Immature natural killer cell (primary cell): ENCODE measurements at regions not wholly inside any gene's neighbourhood (a gene's known extent, or its start where the extent isn't known, plus 50 kb on each side); places are given as distances from the start of the nearest gene placed in this dataset.

Experiments used
- DNase-seq, 3 donors: peaks; one replicate each; pipeline ENCODE4 v3.0.0; 2022; ENCODE audit warnings: mixed read lengths in 1 of 3
- H3K27ac Mint-ChIP-seq, 6 donors: one replicate each; pipeline ENCODE4 v1.8.0; 2020; ENCODE audit warnings: mixed read lengths in 6 of 6, mild to moderate bottlenecking in 5 of 6, inconsistent platforms in 4 of 6, moderate library complexity in 3 of 6
- H3K27me3 Mint-ChIP-seq, 3 donors: one replicate each; pipeline ENCODE4 v1.8.0; 2020 to 2021; ENCODE audit warnings: low read depth in 3 of 3, mild to moderate bottlenecking in 3 of 3, mixed read lengths in 3 of 3, moderate library complexity in 3 of 3, inconsistent platforms in 1 of 3
- H3K36me3 Mint-ChIP-seq, 3 donors: one replicate each; pipeline ENCODE4 v1.8.0; 2020; ENCODE audit warnings: mixed read lengths in 3 of 3, inconsistent platforms in 2 of 3, mild to moderate bottlenecking in 2 of 3
- H3K4me1 Mint-ChIP-seq, 2 donors: one replicate each; pipeline ENCODE4 v1.8.0; 2020; ENCODE audit warnings: inconsistent platforms in 2 of 2, mild to moderate bottlenecking in 2 of 2, mixed read lengths in 2 of 2, moderate library complexity in 1 of 2
- H3K4me3 Mint-ChIP-seq, 5 donors: one replicate each; pipeline ENCODE4 v1.8.0; 2020; ENCODE audit warnings: mild to moderate bottlenecking in 5 of 5, mixed read lengths in 5 of 5, inconsistent platforms in 3 of 5, moderate library complexity in 3 of 5
- H3K9me3 Mint-ChIP-seq, 6 donors: one replicate each; pipeline ENCODE4 v1.8.0; 2020; ENCODE audit warnings: mild to moderate bottlenecking in 6 of 6, mixed read lengths in 6 of 6, inconsistent platforms in 4 of 6, moderate library complexity in 3 of 6

DNA sequence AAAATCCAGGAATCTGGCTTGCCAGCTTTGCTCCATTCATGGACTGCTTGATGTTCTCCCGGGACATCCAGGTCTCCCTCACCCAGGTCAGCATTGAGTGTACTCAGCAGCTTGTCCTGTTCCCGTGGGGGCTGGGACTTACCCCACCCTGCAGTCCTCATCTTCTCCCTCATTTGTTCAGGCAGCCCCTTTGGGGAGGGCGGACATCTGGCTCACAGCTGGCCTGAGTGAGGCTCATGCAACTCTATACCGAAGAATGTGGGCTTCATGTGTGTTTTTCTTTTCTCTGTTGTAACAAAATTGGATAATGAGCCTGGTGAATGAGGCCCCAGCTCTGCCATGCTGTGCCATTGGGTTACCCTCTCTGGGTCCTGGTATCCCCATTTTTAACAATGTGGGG lies 227.7 kb upstream of the TENM4 start:
- H3K9me3 Mint-ChIP-seq, result peaks cover 0 to 21% (median 8%) of the 10 kb centered on the region in 6 donors
- no peaks in the 10 kb centered on the region for H3K36me3 Mint-ChIP-seq
- H3K4me3 Mint-ChIP-seq, result no peak overlapping the region
- H3K27me3 Mint-ChIP-seq, result peaks cover 0 to 2% (median 0%) of the 10 kb centered on the region in 3 donors
- no peak for DNase-seq
- no peaks in the 10 kb centered on the region for H3K4me1 Mint-ChIP-seq
- no peak overlapping the region for H3K27ac Mint-ChIP-seq

DNA sequence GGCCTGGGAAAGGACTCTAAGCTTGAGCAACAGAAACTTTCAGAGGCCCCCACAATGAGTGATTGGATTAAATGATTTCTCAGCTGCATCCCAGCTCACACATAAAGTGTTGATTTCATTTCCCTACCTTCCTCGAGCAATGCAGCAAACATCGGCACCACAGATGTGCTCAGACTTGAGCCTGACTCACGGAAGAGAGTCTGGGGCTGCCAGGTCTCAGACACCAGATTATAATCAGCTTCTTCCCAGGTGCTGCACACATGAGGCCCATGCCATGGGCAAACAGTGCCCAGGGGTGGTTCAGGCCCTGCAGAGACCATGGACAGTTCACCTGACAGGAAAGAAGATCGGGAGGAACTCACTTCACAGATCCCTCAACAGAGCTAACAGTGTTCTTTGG lies 226.6 kb upstream of the TENM4 start:
- peaks cover 0 to 2% (median 0%) of the 10 kb centered on the region in 3 donors for H3K27me3 Mint-ChIP-seq
- H3K4me1 Mint-ChIP-seq, result no peaks in the 10 kb centered on the region
- DNase-seq, result no peak
- no peak overlapping the region for H3K27ac Mint-ChIP-seq
- no peak overlapping the region for H3K4me3 Mint-ChIP-seq
- H3K9me3 Mint-ChIP-seq, result peaks cover 2 to 21% (median 6%) of the 10 kb centered on the region in 6 donors
- H3K36me3 Mint-ChIP-seq, result no peaks in the 10 kb centered on the region

- Mint-ChIP-seq H3K27me3 (no peaks in the 10 kb centered on the region), H3K36me3 (no peaks in the 10 kb centered on the region), H3K9me3 (peaks cover 0 to 16% (median 5%) of the 10 kb centered on the region in 6 donors), H3K4me1 (no peaks in the 10 kb centered on the region), H3K4me3 (no peak overlapping the region), H3K27ac (no peak overlapping the region)
- no peak for DNase-seq
Measured at GRCh38 chr11:79663017-79663416, 222.2 kb upstream of the TENM4 start.

- no peaks in the 10 kb centered on the region for H3K27me3 Mint-ChIP-seq
- no peak overlapping the region for H3K27ac Mint-ChIP-seq
- no peaks in the 10 kb centered on the region for H3K36me3 Mint-ChIP-seq
- DNase-seq, result no peak
- no peaks in the 10 kb centered on the region for H3K4me1 Mint-ChIP-seq
- peaks cover 0 to 18% (median 3%) of the 10 kb centered on the region in 6 donors for H3K9me3 Mint-ChIP-seq
- H3K4me3 Mint-ChIP-seq, result no peak overlapping the region
Measured at GRCh38 chr11:79661373-79661772, 220.5 kb upstream of the TENM4 start.

GRCh38 chr11:79648766-79649520 lies 208.1 kb upstream of the TENM4 start:
- Mint-ChIP-seq H3K27me3 (peaks cover 0 to 5% (median 3%) of the 10 kb centered on the region in 3 donors), H3K4me1 (no peaks in the 10 kb centered on the region), H3K4me3 (no peak overlapping the region), H3K27ac (no peak overlapping the region), H3K9me3 (peaks cover 4 to 22% (median 8%) of the 10 kb centered on the region in 6 donors), H3K36me3 (no peaks in the 10 kb centered on the region)
- no peak for DNase-seq

GRCh38 chr11:79637219-79637618 lies 196.4 kb upstream of the TENM4 start:
- H3K4me3 Mint-ChIP-seq, result no peak overlapping the region
- no peak overlapping the region for H3K27ac Mint-ChIP-seq
- H3K36me3 Mint-ChIP-seq, result no peaks in the 10 kb centered on the region
- no peak for DNase-seq
- H3K4me1 Mint-ChIP-seq, result no peaks in the 10 kb centered on the region
- peaks cover 0 to 2% (median 2%) of the 10 kb centered on the region in 3 donors for H3K27me3 Mint-ChIP-seq
- H3K9me3 Mint-ChIP-seq, result peaks cover 0 to 38% (median 8%) of the 10 kb centered on the region in 6 donors

DNA sequence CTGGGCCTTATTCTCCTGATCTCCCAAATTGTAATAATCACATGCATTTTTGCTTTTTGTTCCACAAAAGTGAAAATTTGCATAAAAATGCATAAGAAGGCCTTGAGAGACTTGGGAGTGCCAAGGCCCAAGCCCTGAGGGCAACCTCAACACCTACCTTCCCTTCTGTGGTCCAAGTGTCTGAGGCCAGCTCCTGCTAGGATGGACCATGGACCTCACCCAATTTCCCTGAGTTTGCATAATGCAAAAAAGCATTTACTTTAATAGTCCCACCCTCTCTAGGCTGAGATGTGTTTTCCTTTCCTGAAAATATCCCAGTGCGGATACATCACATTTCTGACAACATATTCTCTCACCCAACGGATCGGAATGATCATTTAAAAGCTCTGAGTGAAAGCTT lies 194.1 kb upstream of the TENM4 start:
- H3K4me3 Mint-ChIP-seq, result no peak overlapping the region
- H3K27ac Mint-ChIP-seq, result no peak overlapping the region
- no peaks in the 10 kb centered on the region for H3K36me3 Mint-ChIP-seq
- peaks cover 0 to 2% (median 0%) of the 10 kb centered on the region in 3 donors for H3K27me3 Mint-ChIP-seq
- no peak for DNase-seq
- peaks cover 3 to 28% (median 6%) of the 10 kb centered on the region in 6 donors for H3K9me3 Mint-ChIP-seq
- no peaks in the 10 kb centered on the region for H3K4me1 Mint-ChIP-seq

DNA sequence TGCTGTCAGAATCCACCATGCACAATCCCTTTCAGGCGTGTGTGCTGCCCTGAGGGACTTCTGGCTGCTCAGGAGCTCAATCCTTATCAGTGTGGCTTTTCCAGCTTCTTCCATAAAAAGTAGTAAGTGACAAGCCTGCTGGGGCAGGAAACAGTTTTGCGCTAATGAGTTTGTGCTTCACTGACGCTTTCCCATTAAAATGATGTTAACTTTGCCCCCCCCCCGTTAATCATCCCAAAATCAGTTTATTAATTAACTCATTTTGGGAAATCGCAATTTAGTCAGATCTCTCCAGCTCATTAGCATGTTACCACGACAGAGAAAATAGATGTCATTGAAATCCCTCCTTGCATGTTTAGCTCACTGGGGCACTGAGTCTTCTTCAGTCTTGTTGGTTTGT lies 186.5 kb upstream of the TENM4 start:
- no peak for DNase-seq
- Mint-ChIP-seq H3K27ac (no peak overlapping the region), H3K4me3 (no peak overlapping the region), H3K36me3 (no peaks in the 10 kb centered on the region), H3K4me1 (no peaks in the 10 kb centered on the region), H3K9me3 (peaks cover 0 to 20% (median 7%) of the 10 kb centered on the region in 6 donors), H3K27me3 (peaks cover 0 to 2% (median 1%) of the 10 kb centered on the region in 3 donors)

- Mint-ChIP-seq H3K4me1 (no peaks in the 10 kb centered on the region), H3K27ac (no peak overlapping the region), H3K4me3 (no peak overlapping the region), H3K36me3 (no peaks in the 10 kb centered on the region), H3K27me3 (peaks cover under 1 to 3% (median 1%) of the 10 kb centered on the region in 3 donors), H3K9me3 (peaks cover 3 to 20% (median 6%) of the 10 kb centered on the region in 6 donors)
- no peak for DNase-seq
Measured at GRCh38 chr11:79626135-79627075, 185.6 kb upstream of the TENM4 start.

DNA sequence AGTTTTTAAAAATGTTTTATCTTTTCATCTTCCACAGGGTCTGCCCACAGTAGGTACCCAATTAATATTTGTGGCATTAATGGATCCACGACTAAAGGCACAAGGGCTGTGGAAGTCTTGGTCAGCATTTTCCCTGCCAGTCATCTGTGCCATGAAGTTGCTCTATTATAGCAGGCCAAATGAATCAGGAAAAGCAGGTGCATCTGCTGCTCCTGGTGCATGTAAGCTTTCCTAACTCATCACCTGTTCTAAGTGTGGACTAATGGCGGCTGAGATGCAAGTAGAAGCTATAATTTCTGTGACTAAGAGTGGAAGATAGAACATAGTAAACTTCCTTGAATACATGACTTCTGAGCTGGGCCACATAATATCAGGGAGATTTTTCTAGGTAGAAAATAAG lies 182.5 kb upstream of the TENM4 start:
- Mint-ChIP-seq H3K27me3 (peaks cover 1 to 2% (median 1%) of the 10 kb centered on the region in 3 donors), H3K36me3 (no peaks in the 10 kb centered on the region), H3K9me3 (peaks cover 0 to 17% (median 5%) of the 10 kb centered on the region in 6 donors), H3K4me3 (no peak overlapping the region), H3K27ac (no peak overlapping the region), H3K4me1 (no peaks in the 10 kb centered on the region)
- DNase-seq, result no peak

DNA sequence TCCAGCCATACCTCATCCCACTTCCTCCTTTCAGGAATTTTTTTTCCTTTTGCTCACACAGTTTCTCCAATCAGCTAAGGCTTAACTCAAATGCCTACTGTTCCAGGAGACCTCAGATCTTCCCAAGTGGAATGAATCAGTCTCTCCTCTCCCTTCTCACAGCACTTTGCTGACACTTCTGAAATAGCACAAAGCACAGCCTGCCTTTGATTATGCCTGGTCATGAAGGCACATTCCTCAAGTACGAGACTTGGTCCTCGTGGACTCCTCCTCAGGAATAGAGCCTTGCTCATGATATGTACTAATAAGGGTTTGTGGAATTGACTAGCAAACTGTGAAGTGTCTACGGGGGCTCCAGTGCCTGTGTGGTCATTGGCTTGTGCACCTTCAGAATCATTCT lies 176.7 kb upstream of the TENM4 start:
- H3K27ac Mint-ChIP-seq, result no peak overlapping the region
- H3K36me3 Mint-ChIP-seq, result no peaks in the 10 kb centered on the region
- H3K27me3 Mint-ChIP-seq, result peaks cover under 1 to 2% (median 1%) of the 10 kb centered on the region in 3 donors
- H3K9me3 Mint-ChIP-seq, result peaks cover under 1 to 14% (median 7%) of the 10 kb centered on the region in 6 donors
- no peak for DNase-seq
- no peaks in the 10 kb centered on the region for H3K4me1 Mint-ChIP-seq
- no peak overlapping the region for H3K4me3 Mint-ChIP-seq

- Mint-ChIP-seq H3K27me3 (peaks cover 0 to 2% (median under 1%) of the 10 kb centered on the region in 3 donors), H3K9me3 (peaks cover 0 to 15% (median 4%) of the 10 kb centered on the region in 6 donors), H3K4me3 (no peak overlapping the region), H3K36me3 (no peaks in the 10 kb centered on the region), H3K4me1 (no peaks in the 10 kb centered on the region), H3K27ac (no peak overlapping the region)
- no peak for DNase-seq
Measured at GRCh38 chr11:79616392-79616851, 175.6 kb upstream of the TENM4 start.

GRCh38 chr11:79615425-79615824 lies 174.6 kb upstream of the TENM4 start:
- no peak overlapping the region for H3K4me3 Mint-ChIP-seq
- no peaks in the 10 kb centered on the region for H3K36me3 Mint-ChIP-seq
- H3K27me3 Mint-ChIP-seq, result no peaks in the 10 kb centered on the region
- no peak overlapping the region for H3K27ac Mint-ChIP-seq
- DNase-seq, result no peak
- peaks cover 0 to 11% (median 4%) of the 10 kb centered on the region in 6 donors for H3K9me3 Mint-ChIP-seq
- no peaks in the 10 kb centered on the region for H3K4me1 Mint-ChIP-seq

GRCh38 chr11:79610678-79611077 lies 169.8 kb upstream of the TENM4 start:
- Mint-ChIP-seq H3K4me3 (no peak overlapping the region), H3K27me3 (no peaks in the 10 kb centered on the region), H3K9me3 (peaks cover 0 to 34% (median 7%) of the 10 kb centered on the region in 6 donors), H3K36me3 (no peaks in the 10 kb centered on the region), H3K4me1 (no peaks in the 10 kb centered on the region), H3K27ac (no peak overlapping the region)
- no peak for DNase-seq
